OCI-LY1 (cell line): ENCODE measurements at regions not wholly inside any gene's neighbourhood (a gene's known extent, or its start where the extent isn't known, plus 50 kb on each side); places are given as distances from the start of the nearest gene placed in this dataset.
"Not testable (repeated sequence)": the region's sequence is repeated elsewhere in the genome, so short reads cannot be mapped to it uniquely, and the experiment has no call there.

Experiments used
- EZH2 ChIP-seq: fragments of 200-600 bp; sonication (generic), shearing (Covaris generic); IDR thresholded peaks from 2 replicates; pipeline ENCODE4 v1.8.0; 2017; ENCODE audit warnings: borderline replicate concordance, mixed run types, mild to moderate bottlenecking, antibody characterized with exemption, low read length, moderate library complexity, mixed read lengths
- TF ChIP-seq, protein P1 (sequence below): fragments of 200-600 bp; sonication (generic), shearing (Covaris generic); IDR thresholded peaks from 2 replicates; pipeline ENCODE4 v1.5.1; 2017; ENCODE audit warnings: mild to moderate bottlenecking, antibody characterized with exemption, low read length, moderate library complexity, mixed read lengths

- TF ChIP-seq, protein P1, sequence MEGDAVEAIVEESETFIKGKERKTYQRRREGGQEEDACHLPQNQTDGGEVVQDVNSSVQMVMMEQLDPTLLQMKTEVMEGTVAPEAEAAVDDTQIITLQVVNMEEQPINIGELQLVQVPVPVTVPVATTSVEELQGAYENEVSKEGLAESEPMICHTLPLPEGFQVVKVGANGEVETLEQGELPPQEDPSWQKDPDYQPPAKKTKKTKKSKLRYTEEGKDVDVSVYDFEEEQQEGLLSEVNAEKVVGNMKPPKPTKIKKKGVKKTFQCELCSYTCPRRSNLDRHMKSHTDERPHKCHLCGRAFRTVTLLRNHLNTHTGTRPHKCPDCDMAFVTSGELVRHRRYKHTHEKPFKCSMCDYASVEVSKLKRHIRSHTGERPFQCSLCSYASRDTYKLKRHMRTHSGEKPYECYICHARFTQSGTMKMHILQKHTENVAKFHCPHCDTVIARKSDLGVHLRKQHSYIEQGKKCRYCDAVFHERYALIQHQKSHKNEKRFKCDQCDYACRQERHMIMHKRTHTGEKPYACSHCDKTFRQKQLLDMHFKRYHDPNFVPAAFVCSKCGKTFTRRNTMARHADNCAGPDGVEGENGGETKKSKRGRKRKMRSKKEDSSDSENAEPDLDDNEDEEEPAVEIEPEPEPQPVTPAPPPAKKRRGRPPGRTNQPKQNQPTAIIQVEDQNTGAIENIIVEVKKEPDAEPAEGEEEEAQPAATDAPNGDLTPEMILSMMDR = not testable (repeated sequence)
- TF ChIP-seq EZH2 = not testable (repeated sequence)
Observed at GRCh38 chr4:4032801-4033605, 193.7 kb downstream of the OTOP1 start.
